Mammary epithelial cell (primary cell): ENCODE measurements at regions not wholly inside any gene's neighbourhood (a gene's known extent, or its start where the extent isn't known, plus 50 kb on each side); places are given as distances from the start of the nearest gene placed in this dataset.

Experiments
- EZH2 ChIP-seq: IDR thresholded peaks from 2 replicates; pipeline ENCODE4 v1.6.1; 2012; ENCODE audit warnings: low read length, inconsistent platforms, borderline replicate concordance
- TF ChIP-seq, protein P1 (sequence below), 2 donors: IDR thresholded peaks in 1 of 2; conservative IDR thresholded peaks in 1 of 2; 2 replicates each; pipeline ENCODE4 v1.5.1; 2011 to 2012; ENCODE audit warnings: inconsistent platforms in 2 of 2, low read length in 2 of 2, mild to moderate bottlenecking in 2 of 2, control low read depth in 1 of 2, low read depth in 1 of 2; ENCODE audit not compliant: insufficient read depth in 1 of 2; ENCODE audit errors: extremely low read depth in 1 of 2

GRCh38 chr3:156070028-156070427 lies 50.4 kb upstream of the KCNAB1 start:
- TF ChIP-seq, protein P1, sequence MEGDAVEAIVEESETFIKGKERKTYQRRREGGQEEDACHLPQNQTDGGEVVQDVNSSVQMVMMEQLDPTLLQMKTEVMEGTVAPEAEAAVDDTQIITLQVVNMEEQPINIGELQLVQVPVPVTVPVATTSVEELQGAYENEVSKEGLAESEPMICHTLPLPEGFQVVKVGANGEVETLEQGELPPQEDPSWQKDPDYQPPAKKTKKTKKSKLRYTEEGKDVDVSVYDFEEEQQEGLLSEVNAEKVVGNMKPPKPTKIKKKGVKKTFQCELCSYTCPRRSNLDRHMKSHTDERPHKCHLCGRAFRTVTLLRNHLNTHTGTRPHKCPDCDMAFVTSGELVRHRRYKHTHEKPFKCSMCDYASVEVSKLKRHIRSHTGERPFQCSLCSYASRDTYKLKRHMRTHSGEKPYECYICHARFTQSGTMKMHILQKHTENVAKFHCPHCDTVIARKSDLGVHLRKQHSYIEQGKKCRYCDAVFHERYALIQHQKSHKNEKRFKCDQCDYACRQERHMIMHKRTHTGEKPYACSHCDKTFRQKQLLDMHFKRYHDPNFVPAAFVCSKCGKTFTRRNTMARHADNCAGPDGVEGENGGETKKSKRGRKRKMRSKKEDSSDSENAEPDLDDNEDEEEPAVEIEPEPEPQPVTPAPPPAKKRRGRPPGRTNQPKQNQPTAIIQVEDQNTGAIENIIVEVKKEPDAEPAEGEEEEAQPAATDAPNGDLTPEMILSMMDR (conservative IDR thresholded peaks at IDR 0.05 in 1 of 2, IDR thresholded peaks at IDR 0.05 in 1 of 2; ENCODE audit: extremely low read depth in 1 of 2, insufficient read depth in 1 of 2, low read depth in 1 of 2, low read length in 2 of 2): no peak
- TF ChIP-seq EZH2: no peak
